ENCODE measurements at regions not wholly inside any gene's neighbourhood (a gene's known extent, or its start where the extent isn't known, plus 50 kb on each side); places are given as distances from the start of the nearest gene placed in this dataset.

DNA sequence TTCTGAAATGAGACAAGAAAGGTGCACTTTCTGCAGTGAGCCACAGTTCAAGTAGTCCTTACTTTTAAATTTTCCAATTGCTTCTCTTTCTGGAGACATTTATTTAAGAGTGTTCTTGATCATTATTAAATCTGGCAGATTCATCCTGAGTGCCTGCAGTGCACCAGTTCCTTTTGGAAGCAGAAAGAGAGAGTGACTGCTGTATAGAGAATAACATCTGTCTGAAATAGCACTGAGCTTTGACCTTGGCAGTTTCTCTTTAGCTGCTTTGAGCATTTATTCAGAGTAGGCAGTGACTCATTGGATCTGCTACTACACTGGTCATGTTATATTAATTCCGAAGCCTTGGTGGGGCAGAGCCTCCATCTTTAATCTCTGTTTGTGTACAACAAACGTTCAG, 1373.7 kb downstream of the PCDH9 start:
- no peak for DNase-seq (ENCODE audit: low read depth)
- H3K4me3 ChIP-seq (ENCODE audit: low read depth, low read length) = no peak overlapping the region
- TF ChIP-seq, protein P1, sequence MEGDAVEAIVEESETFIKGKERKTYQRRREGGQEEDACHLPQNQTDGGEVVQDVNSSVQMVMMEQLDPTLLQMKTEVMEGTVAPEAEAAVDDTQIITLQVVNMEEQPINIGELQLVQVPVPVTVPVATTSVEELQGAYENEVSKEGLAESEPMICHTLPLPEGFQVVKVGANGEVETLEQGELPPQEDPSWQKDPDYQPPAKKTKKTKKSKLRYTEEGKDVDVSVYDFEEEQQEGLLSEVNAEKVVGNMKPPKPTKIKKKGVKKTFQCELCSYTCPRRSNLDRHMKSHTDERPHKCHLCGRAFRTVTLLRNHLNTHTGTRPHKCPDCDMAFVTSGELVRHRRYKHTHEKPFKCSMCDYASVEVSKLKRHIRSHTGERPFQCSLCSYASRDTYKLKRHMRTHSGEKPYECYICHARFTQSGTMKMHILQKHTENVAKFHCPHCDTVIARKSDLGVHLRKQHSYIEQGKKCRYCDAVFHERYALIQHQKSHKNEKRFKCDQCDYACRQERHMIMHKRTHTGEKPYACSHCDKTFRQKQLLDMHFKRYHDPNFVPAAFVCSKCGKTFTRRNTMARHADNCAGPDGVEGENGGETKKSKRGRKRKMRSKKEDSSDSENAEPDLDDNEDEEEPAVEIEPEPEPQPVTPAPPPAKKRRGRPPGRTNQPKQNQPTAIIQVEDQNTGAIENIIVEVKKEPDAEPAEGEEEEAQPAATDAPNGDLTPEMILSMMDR (conservative IDR thresholded peaks at IDR 0.05; ENCODE audit: low read depth, low read length) = no peak

- TF ChIP-seq, protein P1 (conservative IDR thresholded peaks at IDR 0.05; ENCODE audit: low read depth, low read length) = no peak
- H3K4me3 ChIP-seq (ENCODE audit: low read depth, low read length) = no peak overlapping the region
- DNase-seq (ENCODE audit: low read depth) = no peak
These were observed 1374.8 kb downstream of the PCDH9 start for GRCh38 chr13:65855242-65855805.

- no peak overlapping the region for H3K4me3 ChIP-seq (ENCODE audit: low read depth, low read length)
- DNase-seq (ENCODE audit: low read depth) = no peak
- TF ChIP-seq, protein P1 (conservative IDR thresholded peaks at IDR 0.05; ENCODE audit: low read depth, low read length) = no peak
These were observed 1375.7 kb downstream of the PCDH9 start for GRCh38 chr13:65854431-65854830.

GRCh38 chr13:65844266-65844841, 1385.8 kb downstream of the PCDH9 start:
- TF ChIP-seq, protein P1 (conservative IDR thresholded peaks at IDR 0.05; ENCODE audit: low read depth, low read length) = no peak
- no peak overlapping the region for H3K4me3 ChIP-seq (ENCODE audit: low read depth, low read length)
- DNase-seq (ENCODE audit: low read depth) = no peak

- TF ChIP-seq, protein P1 (conservative IDR thresholded peaks at IDR 0.05; ENCODE audit: low read depth, low read length) = no peak
- DNase-seq (ENCODE audit: low read depth) = no peak
- no peak overlapping the region for H3K4me3 ChIP-seq (ENCODE audit: low read depth, low read length)
These were observed 1386.8 kb downstream of the PCDH9 start for GRCh38 chr13:65843314-65843731.

GRCh38 chr13:65841156-65841555, 1389.0 kb downstream of the PCDH9 start:
- no peak for DNase-seq (ENCODE audit: low read depth)
- TF ChIP-seq, protein P1 (conservative IDR thresholded peaks at IDR 0.05; ENCODE audit: low read depth, low read length) = no peak
- no peak overlapping the region for H3K4me3 ChIP-seq (ENCODE audit: low read depth, low read length)

DNA sequence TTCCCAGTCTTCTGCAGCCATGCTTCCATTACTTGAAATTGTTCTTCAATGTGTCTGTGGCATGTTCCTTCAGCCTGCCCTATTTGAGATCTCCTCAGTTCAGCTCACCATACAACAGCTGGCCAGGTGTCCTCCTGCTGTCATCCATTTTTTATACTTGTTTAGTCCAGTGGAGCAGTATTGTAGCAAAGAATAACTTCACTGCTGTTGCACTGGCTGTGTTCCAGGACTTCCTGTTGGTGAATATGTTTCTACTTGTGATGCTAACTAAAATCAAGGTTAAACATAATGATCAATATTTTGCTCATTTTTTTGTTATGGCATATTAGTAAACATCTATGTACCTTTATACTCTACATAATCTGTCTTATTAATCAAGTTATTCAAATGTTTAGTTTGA, 1394.1 kb downstream of the PCDH9 start:
- DNase-seq (ENCODE audit: low read depth) = no peak
- H3K4me3 ChIP-seq (ENCODE audit: low read depth, low read length) = no peak overlapping the region
- TF ChIP-seq, protein P1 (conservative IDR thresholded peaks at IDR 0.05; ENCODE audit: low read depth, low read length) = no peak
